ENCODE measurements at regions not wholly inside any gene's neighbourhood (a gene's known extent, or its start where the extent isn't known, plus 50 kb on each side); places are given as distances from the start of the nearest gene placed in this dataset.

DNA sequence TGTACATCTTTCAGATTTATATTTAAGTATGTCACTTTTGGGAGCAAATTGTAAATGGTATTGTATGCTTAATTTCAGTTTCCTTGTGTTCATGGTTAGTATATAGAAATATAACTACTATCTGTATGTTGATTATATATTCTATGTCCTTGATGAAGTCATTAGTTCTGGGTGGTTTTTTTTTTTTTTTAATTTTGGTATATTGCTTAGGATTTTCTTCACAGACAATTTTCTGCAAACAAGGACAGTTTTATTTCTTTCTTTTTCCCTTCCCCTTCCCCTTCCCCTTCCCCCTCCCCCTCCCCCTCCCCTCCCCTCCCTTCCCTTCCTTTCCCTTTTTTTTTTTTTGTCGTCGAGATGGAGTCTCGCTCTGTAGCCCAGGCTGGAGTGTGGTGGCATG is 430.0 kb downstream of the TYW1 start:
- no peaks in the 10 kb centered on the region for H3K4me1 ChIP-seq (ENCODE audit: control insufficient read depth in 2 of 2, insufficient read depth in 2 of 2, low read length in 2 of 2)
- no peak for DNase-seq (ENCODE audit: low read depth in 6 of 9, low spot score in 9 of 9)
- H3K27me3 ChIP-seq (ENCODE audit: control insufficient read depth in 2 of 2, insufficient read depth in 1 of 2, low read length in 1 of 2) = no peaks in the 10 kb centered on the region
- 78% methylated on average over 3 of the region's 3 CpGs for WGBS
- H3K27ac ChIP-seq (ENCODE audit: low read depth in 1 of 2, low read length in 1 of 2) = no peak overlapping the region
- no peak overlapping the region for H3K4me3 ChIP-seq (ENCODE audit: low read length in 2 of 2)
- no peaks in the 10 kb centered on the region for H3K36me3 ChIP-seq (ENCODE audit: control insufficient read depth in 2 of 2, insufficient read depth in 2 of 2, low read length in 1 of 2)
- no peaks in the 10 kb centered on the region for H3K9me3 ChIP-seq (ENCODE audit: control insufficient read depth in 2 of 2, insufficient read depth in 1 of 2, low read length in 1 of 2)

DNA sequence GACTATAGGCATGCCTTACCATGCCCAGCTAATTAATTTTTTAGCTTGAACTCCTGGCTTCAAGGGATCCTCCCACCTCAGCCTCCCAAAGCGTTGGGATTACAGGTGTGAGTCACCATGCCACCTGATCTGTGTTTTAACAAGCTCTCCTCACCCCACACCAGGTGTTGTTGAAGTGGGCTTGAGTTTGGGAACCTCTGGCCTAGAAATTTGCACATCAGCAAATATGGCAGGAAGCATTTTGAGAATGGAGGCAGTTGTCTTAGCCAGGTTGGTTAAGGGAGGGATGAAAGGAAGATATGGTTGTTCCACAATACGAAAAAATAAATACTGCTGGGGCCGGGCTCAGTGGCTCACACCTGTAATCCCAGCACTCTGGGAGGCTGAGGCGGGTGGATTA is 433.1 kb downstream of the TYW1 start:
- H3K27ac ChIP-seq (ENCODE audit: low read depth in 1 of 2, low read length in 1 of 2) = no peak overlapping the region
- 92% methylated on average over 4 of the region's 4 CpGs for WGBS
- no peaks in the 10 kb centered on the region for H3K27me3 ChIP-seq (ENCODE audit: control insufficient read depth in 2 of 2, insufficient read depth in 1 of 2, low read length in 1 of 2)
- no peaks in the 10 kb centered on the region for H3K4me1 ChIP-seq (ENCODE audit: control insufficient read depth in 2 of 2, insufficient read depth in 2 of 2, low read length in 2 of 2)
- H3K9me3 ChIP-seq (ENCODE audit: control insufficient read depth in 2 of 2, insufficient read depth in 1 of 2, low read length in 1 of 2) = peaks cover 0 to 6% of the 10 kb centered on the region in 2 donors
- H3K36me3 ChIP-seq (ENCODE audit: control insufficient read depth in 2 of 2, insufficient read depth in 2 of 2, low read length in 1 of 2) = no peaks in the 10 kb centered on the region
- no peak for DNase-seq (ENCODE audit: low read depth in 6 of 9, low spot score in 9 of 9)
- no peak overlapping the region for H3K4me3 ChIP-seq (ENCODE audit: low read length in 2 of 2)

GRCh38 chr7:67432536-67433234 is 436.1 kb downstream of the TYW1 start:
- peaks cover 0 to 7% of the 10 kb centered on the region in 2 donors for H3K9me3 ChIP-seq (ENCODE audit: control insufficient read depth in 2 of 2, insufficient read depth in 1 of 2, low read length in 1 of 2)
- no peaks in the 10 kb centered on the region for H3K27me3 ChIP-seq (ENCODE audit: control insufficient read depth in 2 of 2, insufficient read depth in 1 of 2, low read length in 1 of 2)
- H3K4me1 ChIP-seq (ENCODE audit: control insufficient read depth in 2 of 2, insufficient read depth in 2 of 2, low read length in 2 of 2) = no peaks in the 10 kb centered on the region
- DNase-seq (ENCODE audit: low read depth in 6 of 9, low spot score in 9 of 9) = no peak
- 86% methylated on average over 10 of the region's 10 CpGs for WGBS
- H3K36me3 ChIP-seq (ENCODE audit: control insufficient read depth in 2 of 2, insufficient read depth in 2 of 2, low read length in 1 of 2) = no peaks in the 10 kb centered on the region
- H3K27ac ChIP-seq (ENCODE audit: low read depth in 1 of 2, low read length in 1 of 2) = no peak overlapping the region
- H3K4me3 ChIP-seq (ENCODE audit: low read length in 2 of 2) = no peak overlapping the region

DNA sequence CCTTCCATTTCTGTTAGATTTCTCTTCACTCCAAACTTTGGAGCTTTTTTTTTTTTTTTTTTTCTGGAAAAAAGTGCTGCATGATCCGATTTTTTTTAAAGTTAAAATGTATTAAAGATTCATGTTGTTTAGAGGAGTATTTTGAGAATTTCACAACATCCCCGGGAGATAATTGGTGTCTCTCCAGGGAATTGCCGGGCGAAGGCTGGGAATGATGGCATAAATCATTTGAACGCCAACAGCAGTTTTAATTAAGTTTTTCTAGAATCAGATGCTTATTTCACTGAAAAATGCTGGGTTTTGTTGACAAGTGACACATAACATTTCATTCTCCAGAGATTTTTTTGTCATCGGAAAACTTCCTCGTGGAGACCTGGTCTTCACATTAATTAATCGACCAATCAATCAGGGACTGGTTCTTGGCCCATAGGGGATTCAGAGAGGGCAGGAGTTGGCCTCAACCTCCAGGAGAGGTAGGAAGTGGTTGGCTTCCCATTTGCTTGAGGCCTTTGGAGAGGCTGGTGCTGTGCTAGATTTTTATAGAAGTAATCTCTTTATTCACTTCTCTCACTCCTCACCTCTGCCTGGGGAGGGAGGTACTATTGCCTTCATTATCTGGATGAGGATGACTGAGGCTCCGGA is 439.4 kb downstream of the TYW1 start:
- Histone ChIP-seq H3K4me1 (ENCODE audit: control insufficient read depth in 2 of 2, insufficient read depth in 2 of 2, low read length in 2 of 2) (no peaks in the 10 kb centered on the region), H3K27me3 (ENCODE audit: control insufficient read depth in 2 of 2, insufficient read depth in 1 of 2, low read length in 1 of 2) (no peaks in the 10 kb centered on the region), H3K9me3 (ENCODE audit: control insufficient read depth in 2 of 2, insufficient read depth in 1 of 2, low read length in 1 of 2) (peaks cover 0 to 9% of the 10 kb centered on the region in 2 donors), H3K36me3 (ENCODE audit: control insufficient read depth in 2 of 2, insufficient read depth in 2 of 2, low read length in 1 of 2) (no peaks in the 10 kb centered on the region), H3K4me3 (ENCODE audit: low read length in 2 of 2) (no peak overlapping the region), H3K27ac (ENCODE audit: low read depth in 1 of 2, low read length in 1 of 2) (no peak overlapping the region)
- 96% methylated on average over 9 of the region's 9 CpGs for WGBS
- no peak for DNase-seq (ENCODE audit: low read depth in 6 of 9, low spot score in 9 of 9)

GRCh38 chr7:67438198-67438882 is 441.7 kb downstream of the TYW1 start:
- whole genome bisulfite sequencing = 73% methylated on average over 7 of the region's 7 CpGs
- Histone ChIP-seq H3K27me3 (ENCODE audit: control insufficient read depth in 2 of 2, insufficient read depth in 1 of 2, low read length in 1 of 2) (no peaks in the 10 kb centered on the region), H3K27ac (ENCODE audit: low read depth in 1 of 2, low read length in 1 of 2) (no peak overlapping the region), H3K36me3 (ENCODE audit: control insufficient read depth in 2 of 2, insufficient read depth in 2 of 2, low read length in 1 of 2) (no peaks in the 10 kb centered on the region), H3K4me1 (ENCODE audit: control insufficient read depth in 2 of 2, insufficient read depth in 2 of 2, low read length in 2 of 2) (no peaks in the 10 kb centered on the region), H3K4me3 (ENCODE audit: low read length in 2 of 2) (no peak overlapping the region), H3K9me3 (ENCODE audit: control insufficient read depth in 2 of 2, insufficient read depth in 1 of 2, low read length in 1 of 2) (peaks cover 0 to 7% of the 10 kb centered on the region in 2 donors)
- DNase-seq (ENCODE audit: low read depth in 6 of 9, low spot score in 9 of 9) = no peak

GRCh38 chr7:67438913-67439505 is 442.4 kb downstream of the TYW1 start:
- WGBS = 65% methylated on average over 13 of the region's 13 CpGs

DNA sequence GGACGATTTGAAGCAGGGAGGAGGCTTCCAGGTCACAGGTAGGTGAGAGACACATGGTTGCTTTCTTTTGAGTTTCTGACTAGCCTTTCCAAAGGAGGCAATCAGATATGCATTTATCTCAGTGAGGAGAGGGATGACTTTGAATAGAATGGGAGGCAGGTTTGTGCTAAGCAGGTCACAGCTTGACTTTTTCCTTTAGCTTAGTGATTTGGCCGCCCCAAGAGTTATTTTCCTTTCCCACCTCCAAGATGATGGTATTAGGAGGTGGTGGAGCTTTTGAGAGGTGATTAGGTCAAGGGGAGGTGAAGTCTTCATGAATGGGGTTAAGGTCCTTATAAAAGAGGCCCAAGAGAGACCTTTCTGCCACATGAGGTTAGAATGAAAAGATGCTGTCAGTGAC is 443.7 kb downstream of the TYW1 start:
- WGBS = 61% methylated on average over 2 of the region's 2 CpGs
- Histone ChIP-seq H3K4me1 (ENCODE audit: control insufficient read depth in 2 of 2, insufficient read depth in 2 of 2, low read length in 2 of 2) (no peaks in the 10 kb centered on the region), H3K27me3 (ENCODE audit: control insufficient read depth in 2 of 2, insufficient read depth in 1 of 2, low read length in 1 of 2) (no peaks in the 10 kb centered on the region), H3K27ac (ENCODE audit: low read depth in 1 of 2, low read length in 1 of 2) (no peak overlapping the region), H3K36me3 (ENCODE audit: control insufficient read depth in 2 of 2, insufficient read depth in 2 of 2, low read length in 1 of 2) (no peaks in the 10 kb centered on the region), H3K4me3 (ENCODE audit: low read length in 2 of 2) (no peak overlapping the region), H3K9me3 (ENCODE audit: control insufficient read depth in 2 of 2, insufficient read depth in 1 of 2, low read length in 1 of 2) (peaks cover 0 to 5% of the 10 kb centered on the region in 2 donors)
- no peak for DNase-seq (ENCODE audit: low read depth in 6 of 9, low spot score in 9 of 9)

More at GRCh38 chr7:67438913-67439505, 442.4 kb downstream of the TYW1 start:
- Histone ChIP-seq H3K4me1 (ENCODE audit: control insufficient read depth in 2 of 2, insufficient read depth in 2 of 2, low read length in 2 of 2) (no peaks in the 10 kb centered on the region), H3K36me3 (ENCODE audit: control insufficient read depth in 2 of 2, insufficient read depth in 2 of 2, low read length in 1 of 2) (no peaks in the 10 kb centered on the region), H3K4me3 (ENCODE audit: low read length in 2 of 2) (no peak overlapping the region), H3K27ac (ENCODE audit: low read depth in 1 of 2, low read length in 1 of 2) (no peak overlapping the region), H3K9me3 (ENCODE audit: control insufficient read depth in 2 of 2, insufficient read depth in 1 of 2, low read length in 1 of 2) (peaks cover 0 to 5% of the 10 kb centered on the region in 2 donors), H3K27me3 (ENCODE audit: control insufficient read depth in 2 of 2, insufficient read depth in 1 of 2, low read length in 1 of 2) (no peaks in the 10 kb centered on the region)
- DNase-seq (ENCODE audit: low read depth in 6 of 9, low spot score in 9 of 9) = no peak

DNA sequence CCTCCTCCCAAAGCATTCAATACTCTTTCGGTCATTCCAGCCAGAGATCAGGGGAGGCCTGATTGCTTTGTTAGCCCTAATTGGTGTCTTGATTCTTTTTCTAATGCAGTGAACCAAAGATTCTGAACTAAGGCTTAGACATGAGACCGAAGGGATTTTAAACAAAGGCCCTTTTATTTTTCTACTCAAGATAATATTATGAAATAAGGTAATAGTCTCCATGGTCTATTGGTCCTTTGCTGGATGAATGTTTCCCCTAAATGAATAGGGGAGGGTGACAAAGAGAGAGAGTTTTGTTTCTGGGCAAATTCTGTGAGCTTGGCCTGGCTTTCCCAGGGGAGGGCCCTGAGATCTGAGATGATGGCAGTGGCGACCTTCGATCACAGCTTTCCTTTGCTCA is 449.1 kb downstream of the TYW1 start:
- H3K27ac ChIP-seq (ENCODE audit: low read depth in 1 of 2, low read length in 1 of 2) = no peak overlapping the region
- WGBS = 91% methylated on average over 4 of the region's 4 CpGs
- no peak for DNase-seq (ENCODE audit: low read depth in 6 of 9, low spot score in 9 of 9)
- H3K4me3 ChIP-seq (ENCODE audit: low read length in 2 of 2) = no peak overlapping the region
- H3K36me3 ChIP-seq (ENCODE audit: control insufficient read depth in 2 of 2, insufficient read depth in 2 of 2, low read length in 1 of 2) = no peaks in the 10 kb centered on the region
- no peaks in the 10 kb centered on the region for H3K27me3 ChIP-seq (ENCODE audit: control insufficient read depth in 2 of 2, insufficient read depth in 1 of 2, low read length in 1 of 2)
- H3K4me1 ChIP-seq (ENCODE audit: control insufficient read depth in 2 of 2, insufficient read depth in 2 of 2, low read length in 2 of 2) = no peaks in the 10 kb centered on the region
- H3K9me3 ChIP-seq (ENCODE audit: control insufficient read depth in 2 of 2, insufficient read depth in 1 of 2, low read length in 1 of 2) = peaks cover 0 to 2% of the 10 kb centered on the region in 2 donors

GRCh38 chr7:67447297-67447696 is 450.7 kb downstream of the TYW1 start:
- Histone ChIP-seq H3K4me1 (ENCODE audit: control insufficient read depth in 2 of 2, insufficient read depth in 2 of 2, low read length in 2 of 2) (no peaks in the 10 kb centered on the region), H3K9me3 (ENCODE audit: control insufficient read depth in 2 of 2, insufficient read depth in 1 of 2, low read length in 1 of 2) (peaks cover 0 to 2% of the 10 kb centered on the region in 2 donors), H3K27me3 (ENCODE audit: control insufficient read depth in 2 of 2, insufficient read depth in 1 of 2, low read length in 1 of 2) (no peaks in the 10 kb centered on the region), H3K27ac (ENCODE audit: low read depth in 1 of 2, low read length in 1 of 2) (no peak overlapping the region), H3K36me3 (ENCODE audit: control insufficient read depth in 2 of 2, insufficient read depth in 2 of 2, low read length in 1 of 2) (no peaks in the 10 kb centered on the region), H3K4me3 (ENCODE audit: low read length in 2 of 2) (no peak overlapping the region)
- DNase-seq (ENCODE audit: low read depth in 6 of 9, low spot score in 9 of 9) = no peak

Measured in thymus (tissue), 11 donors.